Thymus (tissue), 11 donors: ENCODE measurements at regions not wholly inside any gene's neighbourhood (a gene's known extent, or its start where the extent isn't known, plus 50 kb on each side); places are given as distances from the start of the nearest gene placed in this dataset.

ENCODE experiments used
- DNase-seq, 9 donors: peaks; one replicate each; pipeline ENCODE4 v3.0.0-alpha.2; 2013; ENCODE audit warnings: low spot score in 9 of 9, low read depth in 6 of 9, missing footprints in 1 of 9
- H3K27ac ChIP-seq, 2 donors: one replicate each; pipeline ENCODE4 v1.5.1; 2013; ENCODE audit warnings: control low read depth in 1 of 2, low read depth in 1 of 2, low read length in 1 of 2, mild to moderate bottlenecking in 1 of 2, moderate library complexity in 1 of 2
- H3K27me3 ChIP-seq, 2 donors: one replicate each; pipeline ENCODE4 v1.5.1; 2013; ENCODE audit warnings: low read length in 1 of 2; ENCODE audit not compliant: control insufficient read depth in 2 of 2, insufficient read depth in 1 of 2
- H3K36me3 ChIP-seq, 2 donors: one replicate each; pipeline ENCODE4 v1.5.1; 2013; ENCODE audit warnings: low read length in 1 of 2, mild to moderate bottlenecking in 1 of 2, moderate library complexity in 1 of 2; ENCODE audit not compliant: control insufficient read depth in 2 of 2, insufficient read depth in 2 of 2
- H3K4me1 ChIP-seq, 2 donors: one replicate each; pipeline ENCODE4 v1.5.1; 2013; ENCODE audit warnings: low read length in 2 of 2; ENCODE audit not compliant: control insufficient read depth in 2 of 2, insufficient read depth in 2 of 2
- H3K4me3 ChIP-seq, 2 donors: one replicate each; pipeline ENCODE4 v1.5.1; 2013; ENCODE audit warnings: low read length in 2 of 2, control low read depth in 1 of 2, mild to moderate bottlenecking in 1 of 2
- H3K9me3 ChIP-seq, 2 donors: one replicate each; pipeline ENCODE4 v1.5.1; 2013; ENCODE audit warnings: low read length in 1 of 2, mild to moderate bottlenecking in 1 of 2; ENCODE audit not compliant: control insufficient read depth in 2 of 2, insufficient read depth in 1 of 2
- WGBS: extraction: QIAGEN DNeasy Blood & Tissue Kit; methylation state at CpG from one replicate; pipeline ENCODE4 v1.1.7; 2013; 5-methylcytosine and 5-hydroxymethylcytosine counted together
- donor health status: healthy.

DNA sequence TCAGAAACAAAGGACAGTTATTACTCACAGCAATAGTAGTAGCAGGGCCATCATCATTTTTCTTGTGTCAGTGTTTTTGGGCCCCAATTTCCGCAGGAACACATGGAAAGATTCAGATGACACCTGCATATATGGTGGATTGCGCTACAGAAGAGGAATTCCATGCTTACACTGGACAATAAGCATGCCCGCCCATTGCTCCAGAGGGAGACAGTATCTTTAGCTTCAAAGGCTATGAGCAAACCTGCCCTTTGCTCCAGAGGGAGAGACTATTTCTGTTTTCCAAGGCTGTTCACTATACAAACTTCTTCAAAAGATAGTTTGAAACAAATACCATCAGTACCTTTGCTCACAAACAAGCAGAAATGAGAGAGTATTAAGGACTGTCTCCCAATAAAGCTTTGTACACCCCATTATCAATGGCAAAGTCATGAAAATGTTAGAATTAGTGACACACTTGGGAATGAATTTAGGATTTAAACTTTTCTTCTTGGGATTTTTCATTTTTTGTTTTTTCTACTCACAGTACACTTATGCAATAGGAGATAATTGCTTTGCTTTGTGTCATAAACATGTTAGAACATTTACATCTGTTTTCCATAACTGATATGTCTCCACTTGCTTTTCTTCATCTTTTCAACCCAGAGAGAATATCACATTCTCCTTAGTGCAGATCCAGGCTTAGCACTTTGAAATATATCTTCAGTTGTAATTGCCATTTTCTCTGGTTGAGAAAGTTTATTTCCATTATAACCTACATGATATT lies 564.5 kb upstream of the ZNF717 start:
- Histone ChIP-seq H3K36me3 (no peaks in the 10 kb centered on the region), H3K4me1 (no peaks in the 10 kb centered on the region), H3K4me3 (no peak overlapping the region), H3K27ac (no peak overlapping the region), H3K9me3 (no peaks in the 10 kb centered on the region), H3K27me3 (no peaks in the 10 kb centered on the region)
- 91% methylated on average over 3 of the region's 3 CpGs for WGBS
- DNase-seq = no peak

DNA sequence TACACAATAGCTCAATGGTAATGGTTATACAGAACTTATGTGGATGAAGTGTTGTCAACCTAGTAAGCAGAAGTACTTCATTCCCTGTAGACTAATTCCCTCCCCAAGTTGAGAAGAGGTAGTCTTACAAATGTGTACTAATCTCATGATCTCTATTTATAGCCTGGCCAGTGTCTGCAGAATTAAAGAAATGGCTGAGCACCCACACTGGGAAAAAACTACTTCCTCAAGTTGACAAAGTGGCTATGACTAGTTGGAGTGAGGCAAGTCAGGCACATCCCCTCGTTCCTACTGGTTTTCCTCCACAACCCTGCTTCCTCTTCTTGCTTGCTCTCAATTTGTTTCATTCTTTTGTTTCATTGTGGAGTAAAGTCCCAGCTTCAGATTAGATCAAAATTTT lies 566.7 kb upstream of the ZNF717 start:
- H3K36me3 ChIP-seq = no peaks in the 10 kb centered on the region
- no peak overlapping the region for H3K4me3 ChIP-seq
- H3K27me3 ChIP-seq = no peaks in the 10 kb centered on the region
- 6% methylated on average over 1 of the region's 1 CpG for WGBS
- no peak overlapping the region for H3K27ac ChIP-seq
- DNase-seq = no peak
- no peaks in the 10 kb centered on the region for H3K9me3 ChIP-seq
- no peaks in the 10 kb centered on the region for H3K4me1 ChIP-seq

DNA sequence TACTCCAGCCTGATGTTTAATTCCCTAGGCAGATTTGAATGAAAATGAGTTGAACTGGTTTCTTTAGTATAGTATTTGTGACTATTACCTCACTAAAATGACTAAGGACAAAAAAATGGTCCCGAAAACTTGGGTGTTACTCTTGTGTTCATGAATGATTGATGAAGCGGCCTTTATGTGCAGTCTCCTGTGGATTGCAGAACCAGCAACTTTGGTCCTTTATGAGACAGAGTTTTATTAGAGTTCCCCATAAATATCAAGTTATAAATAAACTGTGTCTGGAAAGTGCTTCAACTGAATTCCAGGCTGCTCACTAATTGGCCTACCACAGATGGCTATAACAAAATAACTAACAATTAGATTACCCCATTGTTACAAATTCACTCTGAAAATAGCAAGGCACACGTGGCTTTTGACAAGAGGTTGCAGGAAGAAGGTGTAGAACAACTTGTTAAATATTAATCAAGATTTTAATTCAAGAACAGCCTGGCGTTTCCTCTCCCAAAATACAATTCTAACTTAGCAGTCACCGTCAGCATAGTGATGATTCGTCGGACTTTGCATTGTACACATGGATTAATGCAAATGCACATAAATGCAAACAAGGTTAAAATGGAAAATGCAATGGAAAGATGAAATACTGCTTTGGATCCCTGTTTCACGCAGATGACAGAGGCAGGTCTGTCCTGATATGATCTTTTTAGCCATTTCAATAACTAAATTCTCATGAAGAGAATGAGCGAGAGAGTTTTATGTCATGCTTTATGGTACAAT lies 567.3 kb upstream of the ZNF717 start:
- no peak overlapping the region for H3K27ac ChIP-seq
- no peak overlapping the region for H3K4me3 ChIP-seq
- H3K27me3 ChIP-seq = no peaks in the 10 kb centered on the region
- no peaks in the 10 kb centered on the region for H3K9me3 ChIP-seq
- DNase-seq = no peak
- H3K36me3 ChIP-seq = no peaks in the 10 kb centered on the region
- H3K4me1 ChIP-seq = no peaks in the 10 kb centered on the region
- WGBS = 87% methylated on average over 9 of the region's 9 CpGs

DNA sequence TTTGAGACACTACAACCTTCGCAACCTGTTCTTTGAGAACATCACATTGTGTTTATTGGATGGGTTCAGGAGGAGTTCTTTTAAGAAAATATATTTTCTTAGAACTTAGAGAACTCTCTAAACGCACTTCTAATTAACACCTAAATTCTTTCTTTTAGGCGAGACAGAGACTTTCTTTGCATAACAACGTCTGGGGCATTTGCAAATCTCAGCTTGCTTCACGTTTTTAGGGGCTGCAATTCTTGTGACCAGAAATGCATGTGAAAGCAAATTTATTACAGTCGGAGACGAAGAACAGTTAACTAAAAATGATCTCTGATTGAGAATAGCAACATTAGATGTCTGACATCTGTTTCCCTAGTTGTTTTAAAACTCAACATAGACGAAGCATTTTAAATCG lies 568.3 kb upstream of the ZNF717 start:
- H3K4me3 ChIP-seq = no peak overlapping the region
- no peak for DNase-seq
- no peaks in the 10 kb centered on the region for H3K4me1 ChIP-seq
- no peaks in the 10 kb centered on the region for H3K36me3 ChIP-seq
- no peaks in the 10 kb centered on the region for H3K27me3 ChIP-seq
- no peaks in the 10 kb centered on the region for H3K9me3 ChIP-seq
- H3K27ac ChIP-seq = no peak overlapping the region
- 92% methylated on average over 9 of the region's 9 CpGs for WGBS

DNA sequence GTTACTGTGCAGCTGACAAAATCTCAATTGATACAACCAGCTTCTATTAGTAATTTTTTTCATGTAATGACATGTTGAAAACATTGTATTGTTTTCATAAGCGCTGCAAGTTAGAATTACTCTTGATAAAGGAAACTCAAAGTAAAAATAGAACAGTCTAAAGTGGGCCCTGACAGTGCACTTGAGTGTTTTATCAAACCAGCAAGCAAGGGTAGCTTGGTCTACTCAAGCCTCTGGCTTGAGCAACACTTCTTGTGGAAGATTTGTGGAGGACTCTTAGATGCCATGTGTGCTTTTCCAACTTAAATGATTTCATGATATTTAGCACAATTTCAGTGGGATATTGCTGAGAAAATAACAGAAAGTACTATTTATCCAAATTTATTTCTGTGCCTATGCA lies 575.7 kb upstream of the ZNF717 start:
- Histone ChIP-seq H3K36me3 (no peaks in the 10 kb centered on the region), H3K27ac (no peak overlapping the region), H3K4me3 (no peak overlapping the region), H3K4me1 (no peaks in the 10 kb centered on the region), H3K9me3 (no peaks in the 10 kb centered on the region), H3K27me3 (no peaks in the 10 kb centered on the region)
- no peak for DNase-seq
- 88% methylated on average over 1 of the region's 1 CpG for WGBS

GRCh38 chr3:76362643-76363042 lies 577.3 kb upstream of the ZNF717 start:
- no peaks in the 10 kb centered on the region for H3K4me1 ChIP-seq
- DNase-seq = no peak
- H3K27ac ChIP-seq = no peak overlapping the region
- H3K4me3 ChIP-seq = no peak overlapping the region
- H3K27me3 ChIP-seq = no peaks in the 10 kb centered on the region
- no peaks in the 10 kb centered on the region for H3K9me3 ChIP-seq
- H3K36me3 ChIP-seq = no peaks in the 10 kb centered on the region
- WGBS = 36% methylated on average over 6 of the region's 6 CpGs

GRCh38 chr3:76365275-76365674 lies 579.9 kb upstream of the ZNF717 start:
- no peak for DNase-seq
- Histone ChIP-seq H3K36me3 (no peaks in the 10 kb centered on the region), H3K4me1 (no peaks in the 10 kb centered on the region), H3K4me3 (no peak overlapping the region), H3K27me3 (no peaks in the 10 kb centered on the region), H3K9me3 (no peaks in the 10 kb centered on the region), H3K27ac (no peak overlapping the region)
- WGBS = 88% methylated on average over 3 of the region's 3 CpGs

GRCh38 chr3:76367281-76367680 lies 581.9 kb upstream of the ZNF717 start:
- WGBS = 50% methylated on average over 2 of the region's 2 CpGs
- Histone ChIP-seq H3K4me1 (no peaks in the 10 kb centered on the region), H3K4me3 (no peak overlapping the region), H3K36me3 (no peaks in the 10 kb centered on the region), H3K9me3 (no peaks in the 10 kb centered on the region), H3K27ac (no peak overlapping the region), H3K27me3 (no peaks in the 10 kb centered on the region)
- DNase-seq = no peak

- DNase-seq = no peak
- H3K4me1 ChIP-seq = no peaks in the 10 kb centered on the region
- no peak overlapping the region for H3K4me3 ChIP-seq
- H3K27me3 ChIP-seq = no peaks in the 10 kb centered on the region
- no peaks in the 10 kb centered on the region for H3K9me3 ChIP-seq
- 71% methylated on average over 5 of the region's 5 CpGs for WGBS
- H3K36me3 ChIP-seq = no peaks in the 10 kb centered on the region
- H3K27ac ChIP-seq = no peak overlapping the region
Measured at GRCh38 chr3:76369170-76369569, 583.8 kb upstream of the ZNF717 start.
